ENCODE measurements at regions not wholly inside any gene's neighbourhood (a gene's known extent, or its start where the extent isn't known, plus 50 kb on each side); places are given as distances from the start of the nearest gene placed in this dataset.

DNA sequence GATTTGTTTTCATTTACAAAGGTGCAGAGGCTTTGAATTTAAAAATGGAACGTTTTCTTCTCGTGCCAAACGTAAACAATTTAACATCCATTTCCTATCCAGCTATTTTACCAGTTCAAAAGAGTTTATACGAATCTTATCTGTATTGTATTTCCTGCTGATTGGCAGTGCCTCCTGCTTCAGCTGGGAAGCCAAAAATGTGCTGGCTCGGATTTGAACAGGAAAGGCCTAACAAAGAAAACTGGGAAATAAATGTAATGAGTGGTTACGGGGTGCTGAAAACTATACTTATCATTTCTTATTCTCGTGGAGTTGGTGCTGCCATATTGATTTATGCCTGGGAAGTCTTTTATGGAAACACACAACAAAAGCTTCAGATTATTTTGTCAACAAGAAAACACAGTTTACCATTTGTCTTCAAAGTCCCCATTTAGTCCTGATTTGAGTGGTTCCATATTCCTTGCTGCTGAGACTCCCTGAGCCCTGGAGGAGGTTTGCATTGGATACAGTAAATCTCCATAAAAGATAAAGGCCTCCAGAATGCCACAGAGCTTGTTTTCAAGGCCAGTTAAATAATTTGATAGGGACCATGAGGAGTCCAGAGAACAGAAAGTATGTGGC is 507.4 kb downstream of the RASEF start:
- Histone ChIP-seq H3K4me1 (peaks cover 40% of the 10 kb centered on the region), H3K27me3 (no peaks in the 10 kb centered on the region), H3K36me3 (ENCODE audit: low read depth, missing control alignments) (no peaks in the 10 kb centered on the region), H3K4me3 (no peak overlapping the region), H3K9me3 (no peaks in the 10 kb centered on the region), H3K27ac (peak overlapping the region in 1 of 2 donors; percentile 20)
- TF ChIP-seq, protein P1, sequence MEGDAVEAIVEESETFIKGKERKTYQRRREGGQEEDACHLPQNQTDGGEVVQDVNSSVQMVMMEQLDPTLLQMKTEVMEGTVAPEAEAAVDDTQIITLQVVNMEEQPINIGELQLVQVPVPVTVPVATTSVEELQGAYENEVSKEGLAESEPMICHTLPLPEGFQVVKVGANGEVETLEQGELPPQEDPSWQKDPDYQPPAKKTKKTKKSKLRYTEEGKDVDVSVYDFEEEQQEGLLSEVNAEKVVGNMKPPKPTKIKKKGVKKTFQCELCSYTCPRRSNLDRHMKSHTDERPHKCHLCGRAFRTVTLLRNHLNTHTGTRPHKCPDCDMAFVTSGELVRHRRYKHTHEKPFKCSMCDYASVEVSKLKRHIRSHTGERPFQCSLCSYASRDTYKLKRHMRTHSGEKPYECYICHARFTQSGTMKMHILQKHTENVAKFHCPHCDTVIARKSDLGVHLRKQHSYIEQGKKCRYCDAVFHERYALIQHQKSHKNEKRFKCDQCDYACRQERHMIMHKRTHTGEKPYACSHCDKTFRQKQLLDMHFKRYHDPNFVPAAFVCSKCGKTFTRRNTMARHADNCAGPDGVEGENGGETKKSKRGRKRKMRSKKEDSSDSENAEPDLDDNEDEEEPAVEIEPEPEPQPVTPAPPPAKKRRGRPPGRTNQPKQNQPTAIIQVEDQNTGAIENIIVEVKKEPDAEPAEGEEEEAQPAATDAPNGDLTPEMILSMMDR (IDR thresholded peaks at IDR 0.05): no peak
- no peak for TF ChIP-seq POLR2A (IDR thresholded peaks at IDR 0.05)
- 38 to 52% methylated on average over 7 of the region's 7 CpGs for WGBS, 2 donors
- intact Hi-C loops (cut with DNase I; ENCODE audit: low total_unique reads): no loop called here
- DNase-seq: peak; percentile 30

DNA sequence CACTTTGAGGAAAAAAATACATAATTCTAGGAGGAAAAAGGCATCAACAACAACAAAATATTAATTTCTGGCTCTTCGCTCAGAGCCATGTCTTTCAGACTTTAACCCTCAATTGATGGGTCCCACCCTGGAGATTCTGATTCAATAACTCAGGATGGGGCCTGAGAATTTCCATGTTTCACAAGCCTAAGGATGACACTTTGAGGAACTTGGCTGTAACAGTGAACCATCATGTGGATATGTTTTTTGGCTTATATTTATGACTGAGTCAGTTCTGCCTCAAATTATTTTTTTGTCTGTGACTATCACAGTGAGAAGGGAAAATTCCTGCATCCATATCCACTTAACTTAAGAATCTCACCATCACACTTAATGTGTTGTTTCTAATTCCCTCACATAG is 504.6 kb downstream of the RASEF start:
- H3K27ac ChIP-seq: peak overlapping the region in 1 of 2 donors; percentile 21
- H3K4me3 ChIP-seq: no peak overlapping the region
- WGBS, 2 donors: 94 to 95% methylated on average over 1 of the region's 1 CpG

DNA sequence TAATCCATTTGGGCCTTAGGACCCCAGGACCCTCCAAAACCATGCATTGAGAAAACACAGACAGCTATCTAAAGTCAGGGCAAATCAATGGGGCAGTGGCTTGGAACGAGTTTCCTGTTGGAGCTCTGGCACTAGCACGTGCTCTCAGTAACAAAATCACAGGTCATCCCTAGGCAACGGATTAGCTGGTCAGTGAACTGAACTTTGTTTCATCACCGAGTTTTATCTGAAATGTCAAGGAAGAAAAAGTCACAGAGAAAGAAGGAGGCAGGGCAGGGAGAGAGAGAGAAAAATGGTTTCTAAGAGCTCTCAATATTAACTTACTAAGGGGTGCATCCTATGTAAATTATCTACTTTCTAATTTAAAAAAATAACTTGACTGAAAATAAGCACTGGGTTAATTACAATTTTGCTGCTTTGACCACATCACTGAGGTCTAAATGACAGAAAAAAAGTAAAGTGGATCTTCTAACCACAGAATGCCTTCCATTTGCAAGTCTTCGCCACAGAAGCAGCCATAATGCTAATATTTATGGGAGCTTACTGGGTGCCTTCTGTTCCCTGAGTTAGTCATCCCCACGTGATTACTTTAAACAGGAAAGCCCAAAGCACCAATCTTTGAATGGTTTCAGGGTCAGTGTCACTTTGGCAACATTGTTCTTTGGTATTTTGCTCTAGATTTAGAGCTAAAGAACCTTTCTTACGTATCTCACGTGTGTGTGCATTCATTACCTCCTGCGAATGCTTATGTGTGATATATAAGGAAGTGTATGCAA is 503.9 kb downstream of the RASEF start:
- Histone ChIP-seq H3K4me3 (no peak overlapping the region), H3K27ac (peak overlapping the region in 1 of 2 donors; percentile 21), H3K27me3 (no peaks in the 10 kb centered on the region), H3K4me1 (peaks cover 31% of the 10 kb centered on the region), H3K9me3 (no peaks in the 10 kb centered on the region), H3K36me3 (ENCODE audit: low read depth, missing control alignments) (no peaks in the 10 kb centered on the region)
- WGBS, 2 donors: 74 to 79% methylated on average over 9 of the region's 9 CpGs
- no peak for TF ChIP-seq POLR2A (IDR thresholded peaks at IDR 0.05)
- TF ChIP-seq, protein P1 (IDR thresholded peaks at IDR 0.05): no peak
- no peak for DNase-seq
- intact Hi-C loops (cut with DNase I; ENCODE audit: low total_unique reads): no loop called here

More for the DNA sequence above, 504.6 kb downstream of the RASEF start:
- no peaks in the 10 kb centered on the region for H3K9me3 ChIP-seq
- intact Hi-C loops (cut with DNase I; ENCODE audit: low total_unique reads): no loop called here
- no peaks in the 10 kb centered on the region for H3K36me3 ChIP-seq (ENCODE audit: low read depth, missing control alignments)
- H3K27me3 ChIP-seq: no peaks in the 10 kb centered on the region
- no peak for TF ChIP-seq POLR2A (IDR thresholded peaks at IDR 0.05)
- TF ChIP-seq, protein P1 (IDR thresholded peaks at IDR 0.05): no peak
- H3K4me1 ChIP-seq: peaks cover 31% of the 10 kb centered on the region
- no peak for DNase-seq

DNA sequence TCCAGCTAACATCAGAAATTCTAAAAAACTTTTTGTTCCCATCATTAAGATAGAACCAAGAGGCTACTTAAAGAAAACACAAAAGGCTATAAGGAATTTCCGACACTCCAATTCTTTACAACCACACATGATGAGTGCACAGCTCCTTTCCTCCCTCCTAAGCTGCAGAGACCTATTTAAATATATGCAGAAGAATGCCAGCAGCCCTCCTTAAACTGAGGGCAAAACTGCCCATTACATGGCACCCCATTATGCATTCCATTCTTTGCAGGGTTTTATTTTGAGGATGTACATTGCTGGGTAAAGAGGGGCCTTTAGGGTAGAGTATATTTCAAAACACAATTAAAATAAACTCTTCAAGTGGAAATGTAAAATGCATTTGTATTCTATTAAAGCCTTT is 502.9 kb downstream of the RASEF start:
- H3K4me3 ChIP-seq: no peak overlapping the region
- TF ChIP-seq POLR2A (IDR thresholded peaks at IDR 0.05): no peak
- TF ChIP-seq, protein P1 (IDR thresholded peaks at IDR 0.05): no peak
- H3K9me3 ChIP-seq: no peaks in the 10 kb centered on the region
- no peak overlapping the region for H3K27ac ChIP-seq
- intact Hi-C loops (cut with DNase I; ENCODE audit: low total_unique reads): no loop called here
- no peak for DNase-seq
- H3K27me3 ChIP-seq: no peaks in the 10 kb centered on the region
- peaks cover 23% of the 10 kb centered on the region for H3K4me1 ChIP-seq
- WGBS, 2 donors: 81 to 100% methylated on average over 1 of the region's 1 CpG
- no peaks in the 10 kb centered on the region for H3K36me3 ChIP-seq (ENCODE audit: low read depth, missing control alignments)

Measured in testis (tissue), 2 donors.